SK-N-SH treated with all-trans-retinoic acid at 6 μM for 48 hours (cell line): ENCODE measurements at regions not wholly inside any gene's neighbourhood (a gene's known extent, or its start where the extent isn't known, plus 50 kb on each side); places are given as distances from the start of the nearest gene placed in this dataset.

ENCODE experiments used
- ATAC-seq: fragments of 200-7000 bp; cut with Tn5 transposase; 3 replicates; pipeline ENCODE4 v1.9.1; 2020; ENCODE audit warnings: mild to moderate bottlenecking, moderate library complexity
- BACH2 ChIP-seq: fragments of 250-450 bp; sonication (Bioruptor Pico); IDR thresholded peaks from 2 replicates; pipeline ENCODE4 v1.9.0; 2021; ENCODE audit warnings: mild to moderate bottlenecking, borderline replicate concordance
- CSDC2 ChIP-seq: fragments of 250-450 bp; sonication (Bioruptor Pico); IDR thresholded peaks from 2 replicates; pipeline ENCODE4 v1.5.0; 2020; ENCODE audit warnings: mild to moderate bottlenecking, moderate library complexity
- ESRRG ChIP-seq: fragments of 250-450 bp; sonication (Bioruptor Pico); IDR thresholded peaks from 2 replicates; pipeline ENCODE4 v1.6.1; 2021; ENCODE audit warnings: mild to moderate bottlenecking
- GLIS3 ChIP-seq: fragments of 250-450 bp; sonication (Bioruptor Pico); IDR thresholded peaks from 2 replicates; pipeline ENCODE4 v1.5.0; 2020; ENCODE audit warnings: mild to moderate bottlenecking, moderate library complexity
- ISL1 ChIP-seq: fragments of 250-450 bp; sonication (Bioruptor Pico); IDR thresholded peaks from 2 replicates; pipeline ENCODE4 v2.1.2; 2022; ENCODE audit warnings: mild to moderate bottlenecking, moderate library complexity
- OSR1 ChIP-seq: fragments of 250-450 bp; sonication (Bioruptor Pico); IDR thresholded peaks from 2 replicates; pipeline ENCODE4 v1.8.0; 2022; ENCODE audit warnings: moderate library complexity, mild to moderate bottlenecking, inconsistent platforms
- PPARA ChIP-seq: fragments of 250-450 bp; sonication (Bioruptor Pico); IDR thresholded peaks from 2 replicates; pipeline ENCODE4 v1.5.0; 2020; ENCODE audit warnings: mild to moderate bottlenecking, borderline replicate concordance
- RARB ChIP-seq: fragments of 250-450 bp; sonication (Bioruptor Pico); IDR thresholded peaks from 2 replicates; pipeline ENCODE4 v1.8.0; 2021; ENCODE audit warnings: mild to moderate bottlenecking, moderate library complexity
- SNAI2 ChIP-seq: fragments of 250-450 bp; sonication (Bioruptor Pico); IDR thresholded peaks from 2 replicates; pipeline ENCODE4 v1.5.0; 2020; ENCODE audit warnings: mild to moderate bottlenecking, moderate library complexity
- TCF4 ChIP-seq: fragments of 250-450 bp; sonication (Bioruptor Pico); IDR thresholded peaks from 2 replicates; pipeline ENCODE4 v1.8.0; 2021; ENCODE audit warnings: mild to moderate bottlenecking, moderate library complexity, borderline replicate concordance
- ZC3H10 ChIP-seq: fragments of 250-450 bp; sonication (Bioruptor Pico); IDR thresholded peaks from 2 replicates; pipeline ENCODE4 v1.5.1; 2021; ENCODE audit warnings: mild to moderate bottlenecking, moderate library complexity
- ZFP3 ChIP-seq: fragments of 250-450 bp; sonication (Bioruptor Pico); IDR thresholded peaks from 2 replicates; pipeline ENCODE4 v1.5.0; 2020; ENCODE audit warnings: mild to moderate bottlenecking, moderate library complexity
- ZFP30 ChIP-seq: fragments of 450-650 bp; formaldehyde crosslinking; IDR thresholded peaks from 2 replicates; pipeline ENCODE4 v1.5.0; 2022; ENCODE audit warnings: mild to moderate bottlenecking, moderate library complexity
- ZNF565 ChIP-seq: fragments of 450-650 bp; formaldehyde crosslinking; conservative IDR thresholded peaks from 2 replicates; pipeline ENCODE4 v1.5.0; 2020; ENCODE audit warnings: low read depth, mild to moderate bottlenecking, moderate library complexity
- ZNF70 ChIP-seq: fragments of 450-650 bp; formaldehyde crosslinking; IDR thresholded peaks from 2 replicates; pipeline ENCODE4 v1.5.0; 2020; ENCODE audit warnings: mild to moderate bottlenecking, moderate library complexity
- ZNF8 ChIP-seq: fragments of 450-650 bp; formaldehyde crosslinking; IDR thresholded peaks from 2 replicates; pipeline ENCODE4 v1.5.0; 2020; ENCODE audit warnings: mild to moderate bottlenecking, moderate library complexity
- TF ChIP-seq, protein P1 (sequence below): fragments of 250-450 bp; sonication (Bioruptor Pico); IDR thresholded peaks from 2 replicates; pipeline ENCODE4 v1.8.0; 2020; ENCODE audit warnings: mild to moderate bottlenecking, moderate library complexity, borderline replicate concordance
- TF ChIP-seq, protein P2 (sequence below): fragments of 250-450 bp; sonication (Bioruptor Pico); IDR thresholded peaks from 2 replicates; pipeline ENCODE4 v1.5.1; 2021; ENCODE audit warnings: mild to moderate bottlenecking, moderate library complexity
- TF ChIP-seq, protein P3 (sequence below): fragments of 250-450 bp; sonication (Bioruptor Pico); IDR thresholded peaks from 2 replicates; pipeline ENCODE4 v1.5.0; 2020; ENCODE audit warnings: mild to moderate bottlenecking, moderate library complexity
- TF ChIP-seq, protein P4 (sequence below): fragments of 250-450 bp; sonication (Bioruptor Pico); IDR thresholded peaks from 2 replicates; pipeline ENCODE4 v1.5.1; 2020; ENCODE audit warnings: low read depth, mild to moderate bottlenecking, moderate library complexity
- TF ChIP-seq, protein P5 (sequence below): fragments of 250-450 bp; sonication (Bioruptor Pico); IDR thresholded peaks from 2 replicates; pipeline ENCODE4 v1.8.0; 2021; ENCODE audit warnings: low read depth, mild to moderate bottlenecking, moderate library complexity, borderline replicate concordance

DNA sequence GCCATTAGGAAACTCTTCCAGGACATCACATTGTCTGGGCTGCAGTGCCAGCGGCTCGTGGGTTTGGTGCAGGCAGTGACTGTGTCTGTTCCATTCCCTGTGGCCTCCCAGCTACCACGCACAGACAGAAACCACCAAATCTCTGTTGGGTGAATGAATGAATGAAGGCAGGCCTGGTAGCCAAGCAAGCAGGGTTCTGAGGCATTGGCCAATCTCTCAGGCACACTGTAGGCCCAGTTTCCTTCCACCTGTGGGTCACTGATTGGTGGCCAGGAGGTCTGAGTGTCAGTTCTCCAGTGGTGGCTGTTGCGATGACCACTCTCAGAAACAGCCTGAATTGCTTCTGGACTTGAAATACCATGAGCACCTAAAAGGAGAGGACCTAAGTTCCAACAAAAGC is 59.4 kb upstream of the CTBP2 start:
- TF ChIP-seq ZFP3 (CRISPR knock-in tag) (no peak), GLIS3 (no peak), ESRRG (CRISPR knock-in tag) (no peak), BACH2 (CRISPR knock-in tag) (no peak), ZC3H10 (CRISPR knock-in tag) (no peak), TCF4 (CRISPR knock-in tag) (no peak), OSR1 (CRISPR knock-in tag) (no peak), RARB (CRISPR knock-in tag) (no peak), ZNF70 (CRISPR knock-in tag) (no peak), ZNF8 (CRISPR knock-in tag) (no peak), PPARA (CRISPR knock-in tag) (no peak), SNAI2 (CRISPR knock-in tag) (no peak), ZNF565 (no peak), ZFP30 (CRISPR knock-in tag) (no peak), CSDC2 (CRISPR knock-in tag) (no peak)
- TF ChIP-seq, protein P1, sequence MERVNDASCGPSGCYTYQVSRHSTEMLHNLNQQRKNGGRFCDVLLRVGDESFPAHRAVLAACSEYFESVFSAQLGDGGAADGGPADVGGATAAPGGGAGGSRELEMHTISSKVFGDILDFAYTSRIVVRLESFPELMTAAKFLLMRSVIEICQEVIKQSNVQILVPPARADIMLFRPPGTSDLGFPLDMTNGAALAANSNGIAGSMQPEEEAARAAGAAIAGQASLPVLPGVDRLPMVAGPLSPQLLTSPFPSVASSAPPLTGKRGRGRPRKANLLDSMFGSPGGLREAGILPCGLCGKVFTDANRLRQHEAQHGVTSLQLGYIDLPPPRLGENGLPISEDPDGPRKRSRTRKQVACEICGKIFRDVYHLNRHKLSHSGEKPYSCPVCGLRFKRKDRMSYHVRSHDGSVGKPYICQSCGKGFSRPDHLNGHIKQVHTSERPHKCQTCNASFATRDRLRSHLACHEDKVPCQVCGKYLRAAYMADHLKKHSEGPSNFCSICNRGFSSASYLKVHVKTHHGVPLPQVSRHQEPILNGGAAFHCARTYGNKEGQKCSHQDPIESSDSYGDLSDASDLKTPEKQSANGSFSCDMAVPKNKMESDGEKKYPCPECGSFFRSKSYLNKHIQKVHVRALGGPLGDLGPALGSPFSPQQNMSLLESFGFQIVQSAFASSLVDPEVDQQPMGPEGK (CRISPR knock-in tag), result no peak
- TF ChIP-seq, protein P2, sequence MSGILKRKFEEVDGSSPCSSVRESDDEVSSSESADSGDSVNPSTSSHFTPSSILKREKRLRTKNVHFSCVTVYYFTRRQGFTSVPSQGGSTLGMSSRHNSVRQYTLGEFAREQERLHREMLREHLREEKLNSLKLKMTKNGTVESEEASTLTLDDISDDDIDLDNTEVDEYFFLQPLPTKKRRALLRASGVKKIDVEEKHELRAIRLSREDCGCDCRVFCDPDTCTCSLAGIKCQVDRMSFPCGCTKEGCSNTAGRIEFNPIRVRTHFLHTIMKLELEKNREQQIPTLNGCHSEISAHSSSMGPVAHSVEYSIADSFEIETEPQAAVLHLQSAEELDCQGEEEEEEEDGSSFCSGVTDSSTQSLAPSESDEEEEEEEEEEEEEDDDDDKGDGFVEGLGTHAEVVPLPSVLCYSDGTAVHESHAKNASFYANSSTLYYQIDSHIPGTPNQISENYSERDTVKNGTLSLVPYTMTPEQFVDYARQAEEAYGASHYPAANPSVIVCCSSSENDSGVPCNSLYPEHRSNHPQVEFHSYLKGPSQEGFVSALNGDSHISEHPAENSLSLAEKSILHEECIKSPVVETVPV (CRISPR knock-in tag), result no peak
- TF ChIP-seq, protein P3, sequence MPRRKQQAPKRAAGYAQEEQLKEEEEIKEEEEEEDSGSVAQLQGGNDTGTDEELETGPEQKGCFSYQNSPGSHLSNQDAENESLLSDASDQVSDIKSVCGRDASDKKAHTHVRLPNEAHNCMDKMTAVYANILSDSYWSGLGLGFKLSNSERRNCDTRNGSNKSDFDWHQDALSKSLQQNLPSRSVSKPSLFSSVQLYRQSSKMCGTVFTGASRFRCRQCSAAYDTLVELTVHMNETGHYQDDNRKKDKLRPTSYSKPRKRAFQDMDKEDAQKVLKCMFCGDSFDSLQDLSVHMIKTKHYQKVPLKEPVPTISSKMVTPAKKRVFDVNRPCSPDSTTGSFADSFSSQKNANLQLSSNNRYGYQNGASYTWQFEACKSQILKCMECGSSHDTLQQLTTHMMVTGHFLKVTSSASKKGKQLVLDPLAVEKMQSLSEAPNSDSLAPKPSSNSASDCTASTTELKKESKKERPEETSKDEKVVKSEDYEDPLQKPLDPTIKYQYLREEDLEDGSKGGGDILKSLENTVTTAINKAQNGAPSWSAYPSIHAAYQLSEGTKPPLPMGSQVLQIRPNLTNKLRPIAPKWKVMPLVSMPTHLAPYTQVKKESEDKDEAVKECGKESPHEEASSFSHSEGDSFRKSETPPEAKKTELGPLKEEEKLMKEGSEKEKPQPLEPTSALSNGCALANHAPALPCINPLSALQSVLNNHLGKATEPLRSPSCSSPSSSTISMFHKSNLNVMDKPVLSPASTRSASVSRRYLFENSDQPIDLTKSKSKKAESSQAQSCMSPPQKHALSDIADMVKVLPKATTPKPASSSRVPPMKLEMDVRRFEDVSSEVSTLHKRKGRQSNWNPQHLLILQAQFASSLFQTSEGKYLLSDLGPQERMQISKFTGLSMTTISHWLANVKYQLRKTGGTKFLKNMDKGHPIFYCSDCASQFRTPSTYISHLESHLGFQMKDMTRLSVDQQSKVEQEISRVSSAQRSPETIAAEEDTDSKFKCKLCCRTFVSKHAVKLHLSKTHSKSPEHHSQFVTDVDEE, result no peak
- no peak for ATAC-seq

DNA sequence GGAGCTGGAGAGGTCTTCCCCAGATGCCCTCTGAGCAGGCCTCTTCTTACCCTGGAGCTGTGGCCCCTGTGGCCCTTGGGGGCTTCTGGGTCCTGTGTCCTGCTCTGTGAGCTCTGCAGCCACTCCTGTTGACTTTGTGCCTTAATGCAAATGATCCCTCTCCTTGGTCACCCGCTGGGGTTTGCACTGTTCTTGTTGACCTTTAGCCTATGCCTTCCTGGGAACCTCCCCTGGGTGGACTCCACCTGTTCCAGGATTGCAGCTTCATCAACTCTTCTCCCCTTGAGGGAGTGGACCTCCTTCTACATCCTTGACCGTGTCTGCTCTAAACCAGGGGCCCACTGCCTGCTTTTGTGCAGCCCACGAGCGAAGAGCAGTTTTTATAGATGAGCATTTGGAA is 58.6 kb upstream of the CTBP2 start:
- TF ChIP-seq BACH2 (CRISPR knock-in tag) (no peak), CSDC2 (CRISPR knock-in tag) (no peak), ZNF8 (CRISPR knock-in tag) (no peak), ZC3H10 (CRISPR knock-in tag) (no peak), ZFP3 (CRISPR knock-in tag) (no peak), SNAI2 (CRISPR knock-in tag) (no peak), OSR1 (CRISPR knock-in tag) (no peak), TCF4 (CRISPR knock-in tag) (no peak), ISL1 (CRISPR knock-in tag) (no peak), ZNF70 (CRISPR knock-in tag) (no peak), ESRRG (CRISPR knock-in tag) (no peak), ZFP30 (CRISPR knock-in tag) (no peak)
- TF ChIP-seq, protein P3, result no peak
- TF ChIP-seq, protein P2 (CRISPR knock-in tag), result no peak
- TF ChIP-seq, protein P4, sequence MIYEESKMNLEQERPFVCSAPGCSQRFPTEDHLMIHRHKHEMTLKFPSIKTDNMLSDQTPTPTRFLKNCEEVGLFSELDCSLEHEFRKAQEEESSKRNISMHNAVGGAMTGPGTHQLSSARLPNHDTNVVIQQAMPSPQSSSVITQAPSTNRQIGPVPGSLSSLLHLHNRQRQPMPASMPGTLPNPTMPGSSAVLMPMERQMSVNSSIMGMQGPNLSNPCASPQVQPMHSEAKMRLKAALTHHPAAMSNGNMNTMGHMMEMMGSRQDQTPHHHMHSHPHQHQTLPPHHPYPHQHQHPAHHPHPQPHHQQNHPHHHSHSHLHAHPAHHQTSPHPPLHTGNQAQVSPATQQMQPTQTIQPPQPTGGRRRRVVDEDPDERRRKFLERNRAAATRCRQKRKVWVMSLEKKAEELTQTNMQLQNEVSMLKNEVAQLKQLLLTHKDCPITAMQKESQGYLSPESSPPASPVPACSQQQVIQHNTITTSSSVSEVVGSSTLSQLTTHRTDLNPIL (CRISPR knock-in tag), result no peak
- TF ChIP-seq, protein P5, sequence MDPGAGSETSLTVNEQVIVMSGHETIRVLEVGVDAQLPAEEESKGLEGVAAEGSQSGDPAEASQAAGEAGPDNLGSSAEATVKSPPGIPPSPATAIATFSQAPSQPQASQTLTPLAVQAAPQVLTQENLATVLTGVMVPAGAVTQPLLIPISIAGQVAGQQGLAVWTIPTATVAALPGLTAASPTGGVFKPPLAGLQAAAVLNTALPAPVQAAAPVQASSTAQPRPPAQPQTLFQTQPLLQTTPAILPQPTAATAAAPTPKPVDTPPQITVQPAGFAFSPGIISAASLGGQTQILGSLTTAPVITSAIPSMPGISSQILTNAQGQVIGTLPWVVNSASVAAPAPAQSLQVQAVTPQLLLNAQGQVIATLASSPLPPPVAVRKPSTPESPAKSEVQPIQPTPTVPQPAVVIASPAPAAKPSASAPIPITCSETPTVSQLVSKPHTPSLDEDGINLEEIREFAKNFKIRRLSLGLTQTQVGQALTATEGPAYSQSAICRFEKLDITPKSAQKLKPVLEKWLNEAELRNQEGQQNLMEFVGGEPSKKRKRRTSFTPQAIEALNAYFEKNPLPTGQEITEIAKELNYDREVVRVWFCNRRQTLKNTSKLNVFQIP (CRISPR knock-in tag), result no peak
- TF ChIP-seq, protein P1 (CRISPR knock-in tag), result no peak
- ATAC-seq, result no peak
